ENCODE measurements at regions not wholly inside any gene's neighbourhood (a gene's known extent, or its start where the extent isn't known, plus 50 kb on each side); places are given as distances from the start of the nearest gene placed in this dataset.
"Not testable (repeated sequence)": the region's sequence is repeated elsewhere in the genome, so short reads cannot be mapped to it uniquely, and the experiment has no call there.

GRCh38 chr6:164612751-164613150 is 696.7 kb downstream of the C6orf118 start:
- no peak for DNase-seq (ENCODE audit: extremely low spot score)
- Histone ChIP-seq H3K9me3 (no peaks in the 10 kb centered on the region), H3K36me3 (no peaks in the 10 kb centered on the region), H3K27me3 (no peaks in the 10 kb centered on the region), H3K4me3 (no peak overlapping the region), H3K4me1 (no peaks in the 10 kb centered on the region), H3K27ac (replicated peaks in 1 of 4) (no peak overlapping the region)
- TF ChIP-seq POLR2A (IDR thresholded peaks at IDR 0.05; ENCODE audit: low read depth): no peak
- TF ChIP-seq EP300 (IDR thresholded peaks at IDR 0.05): no peak
- TF ChIP-seq, protein P1, sequence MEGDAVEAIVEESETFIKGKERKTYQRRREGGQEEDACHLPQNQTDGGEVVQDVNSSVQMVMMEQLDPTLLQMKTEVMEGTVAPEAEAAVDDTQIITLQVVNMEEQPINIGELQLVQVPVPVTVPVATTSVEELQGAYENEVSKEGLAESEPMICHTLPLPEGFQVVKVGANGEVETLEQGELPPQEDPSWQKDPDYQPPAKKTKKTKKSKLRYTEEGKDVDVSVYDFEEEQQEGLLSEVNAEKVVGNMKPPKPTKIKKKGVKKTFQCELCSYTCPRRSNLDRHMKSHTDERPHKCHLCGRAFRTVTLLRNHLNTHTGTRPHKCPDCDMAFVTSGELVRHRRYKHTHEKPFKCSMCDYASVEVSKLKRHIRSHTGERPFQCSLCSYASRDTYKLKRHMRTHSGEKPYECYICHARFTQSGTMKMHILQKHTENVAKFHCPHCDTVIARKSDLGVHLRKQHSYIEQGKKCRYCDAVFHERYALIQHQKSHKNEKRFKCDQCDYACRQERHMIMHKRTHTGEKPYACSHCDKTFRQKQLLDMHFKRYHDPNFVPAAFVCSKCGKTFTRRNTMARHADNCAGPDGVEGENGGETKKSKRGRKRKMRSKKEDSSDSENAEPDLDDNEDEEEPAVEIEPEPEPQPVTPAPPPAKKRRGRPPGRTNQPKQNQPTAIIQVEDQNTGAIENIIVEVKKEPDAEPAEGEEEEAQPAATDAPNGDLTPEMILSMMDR (IDR thresholded peaks at IDR 0.05): no peak
- WGBS: 69% methylated on average over 3 of the region's 3 CpGs
- intact Hi-C loops (cut with DNase I): no loop called here

DNA sequence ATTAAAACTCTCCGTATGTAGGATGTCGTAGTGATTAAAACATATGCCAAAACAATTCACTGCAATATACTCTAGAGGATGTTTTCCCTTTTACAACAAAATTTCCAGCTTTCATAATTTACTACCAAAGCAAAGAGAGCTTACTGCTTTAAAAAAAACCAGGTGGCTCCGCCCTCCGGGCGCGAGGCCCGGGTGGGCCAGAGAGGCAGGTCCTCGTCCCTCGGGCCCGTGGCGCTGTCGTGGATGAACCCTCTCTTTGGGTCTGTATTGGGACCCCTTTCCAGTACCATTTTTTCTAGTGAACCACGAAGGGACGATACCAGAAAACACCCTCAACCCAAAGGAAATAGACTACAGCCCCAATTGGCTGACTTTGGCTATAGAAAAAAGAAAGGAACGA is 698.5 kb downstream of the C6orf118 start:
- H3K27me3 ChIP-seq; H3K4me3 ChIP-seq; H3K9me3 ChIP-seq; H3K36me3 ChIP-seq; DNase-seq (ENCODE audit: extremely low spot score); H3K4me1 ChIP-seq; H3K27ac ChIP-seq (replicated peaks in 1 of 4); intact Hi-C loops (cut with DNase I): not testable (repeated sequence)
- WGBS: 91% methylated on average over 15 of the region's 15 CpGs

DNA sequence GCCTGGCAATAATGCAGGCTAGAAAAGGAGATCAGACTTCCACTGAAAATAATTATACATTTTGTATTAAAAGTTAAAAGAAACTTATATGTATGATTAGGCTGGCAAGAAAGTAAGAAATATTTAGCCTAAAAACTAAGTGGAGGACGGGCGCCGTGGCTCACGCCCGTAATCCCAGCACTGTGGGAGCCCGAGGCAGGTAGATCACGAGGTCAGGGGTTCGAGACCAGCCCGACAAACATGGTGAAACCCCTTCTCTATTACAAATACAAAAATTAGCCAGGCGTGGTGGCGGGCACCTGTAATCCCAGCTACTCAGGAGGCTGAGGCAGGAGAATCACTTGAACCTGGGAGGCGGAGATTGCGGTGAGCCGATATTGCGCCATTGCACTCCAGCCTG is 707.0 kb downstream of the C6orf118 start:
- H3K27ac ChIP-seq (replicated peaks in 1 of 4); H3K9me3 ChIP-seq; intact Hi-C loops (cut with DNase I); H3K4me3 ChIP-seq; H3K4me1 ChIP-seq; H3K27me3 ChIP-seq; H3K36me3 ChIP-seq; DNase-seq (ENCODE audit: extremely low spot score): not testable (repeated sequence)
- WGBS: 93% methylated on average over 15 of the region's 15 CpGs

- Histone ChIP-seq H3K4me1 (no peaks in the 10 kb centered on the region), H3K27ac (replicated peaks in 1 of 4) (no peak overlapping the region), H3K27me3 (no peaks in the 10 kb centered on the region), H3K9me3 (peaks cover 0 to 11% (median 0%) of the 10 kb centered on the region in 4 donors), H3K4me3 (no peak overlapping the region), H3K36me3 (no peaks in the 10 kb centered on the region)
- DNase-seq (ENCODE audit: extremely low spot score): no peak
- WGBS: 80% methylated on average over 4 of the region's 4 CpGs
- intact Hi-C loops (cut with DNase I): no loop called here
- TF ChIP-seq EP300 (IDR thresholded peaks at IDR 0.05): no peak
- TF ChIP-seq POLR2AphosphoS5 (IDR thresholded peaks at IDR 0.05): no peak
- TF ChIP-seq POLR2A (IDR thresholded peaks at IDR 0.05; ENCODE audit: low read depth): no peak
- TF ChIP-seq, protein P1 (IDR thresholded peaks at IDR 0.05): no peak
Measured at GRCh38 chr6:164581563-164581962, 727.8 kb downstream of the C6orf118 start.

- intact Hi-C loops (cut with DNase I): no loop called here
- H3K27ac ChIP-seq (replicated peaks in 1 of 4): no peak overlapping the region
- DNase-seq (ENCODE audit: extremely low spot score): no peak
Measured at GRCh38 chr6:164579035-164579434, 730.4 kb downstream of the C6orf118 start.

GRCh38 chr6:164578616-164579015 is 730.8 kb downstream of the C6orf118 start:
- H3K4me1 ChIP-seq: no peaks in the 10 kb centered on the region
- H3K36me3 ChIP-seq: no peaks in the 10 kb centered on the region
- no peak overlapping the region for H3K4me3 ChIP-seq
- WGBS: 64% methylated on average over 3 of the region's 3 CpGs
- H3K27ac ChIP-seq (replicated peaks in 1 of 4): no peak overlapping the region
- DNase-seq (ENCODE audit: extremely low spot score): no peak
- no peaks in the 10 kb centered on the region for H3K27me3 ChIP-seq
- intact Hi-C loops (cut with DNase I): no loop called here
- TF ChIP-seq POLR2A (IDR thresholded peaks at IDR 0.05; ENCODE audit: low read depth): no peak
- TF ChIP-seq, protein P1 (IDR thresholded peaks at IDR 0.05): no peak
- TF ChIP-seq POLR2AphosphoS5 (IDR thresholded peaks at IDR 0.05): no peak
- no peak for TF ChIP-seq EP300 (IDR thresholded peaks at IDR 0.05)
- peaks cover 0 to 11% (median 0%) of the 10 kb centered on the region in 4 donors for H3K9me3 ChIP-seq

More at GRCh38 chr6:164579035-164579434, 730.4 kb downstream of the C6orf118 start:
- 72% methylated on average over 3 of the region's 3 CpGs for WGBS
- H3K36me3 ChIP-seq: no peaks in the 10 kb centered on the region
- no peak for TF ChIP-seq POLR2A (IDR thresholded peaks at IDR 0.05; ENCODE audit: low read depth)
- no peaks in the 10 kb centered on the region for H3K27me3 ChIP-seq
- H3K4me3 ChIP-seq: no peak overlapping the region
- no peaks in the 10 kb centered on the region for H3K4me1 ChIP-seq
- peaks cover 0 to 11% (median 0%) of the 10 kb centered on the region in 4 donors for H3K9me3 ChIP-seq

Measured in esophagus muscularis mucosa (tissue), 4 donors.